GM18505 (cell line): ENCODE measurements at regions not wholly inside any gene's neighbourhood (a gene's known extent, or its start where the extent isn't known, plus 50 kb on each side); places are given as distances from the start of the nearest gene placed in this dataset.
A peak's percentile ranks its signal among the peaks of the same experiment; 100 is the strongest.
"Not testable (repeated sequence)": the region's sequence is repeated elsewhere in the genome, so short reads cannot be mapped to it uniquely, and the experiment has no call there.

ENCODE experiments used
- ATAC-seq: cut with Tn5 transposase; IDR thresholded peaks from one replicate; pipeline ENCODE4 v1.9.1; 2021; ENCODE audit not compliant: unreplicated experiment
- POLR2A ChIP-seq: IDR thresholded peaks from 4 replicates; pipeline ENCODE4 v1.6.1; 2011; ENCODE audit warnings: borderline replicate concordance; ENCODE audit not compliant: insufficient read depth, insufficient read length; ENCODE audit errors: extremely low read depth

GRCh38 chr2:161045726-161046125 lies 114.5 kb upstream of the TANK start:
- no peak for ATAC-seq
- TF ChIP-seq POLR2A = no peak

- ATAC-seq = no peak
- no peak for TF ChIP-seq POLR2A
Observed at GRCh38 chr2:161046876-161047275, 113.4 kb upstream of the TANK start.

GRCh38 chr2:161048317-161048716 lies 111.9 kb upstream of the TANK start:
- ATAC-seq = no peak
- TF ChIP-seq POLR2A = no peak

DNA sequence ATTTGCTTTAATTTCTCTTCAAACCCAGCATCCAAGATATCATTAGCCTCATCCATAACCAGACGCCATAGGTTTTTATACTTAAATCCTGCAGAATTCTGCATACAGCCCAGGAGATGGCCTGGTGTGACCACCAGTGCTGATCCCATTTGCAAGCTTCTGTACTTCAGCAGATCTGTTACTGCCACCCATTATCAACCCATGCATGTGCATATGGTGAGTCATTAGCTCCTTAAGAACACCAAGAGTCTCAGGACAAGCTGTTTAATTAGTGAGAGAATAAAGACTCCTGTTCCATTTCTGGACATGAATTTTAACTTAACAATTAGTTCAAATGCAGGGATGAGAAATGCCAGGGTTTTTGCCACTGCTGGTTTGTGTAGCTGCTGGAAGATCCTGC lies 110.7 kb upstream of the TANK start:
- ATAC-seq = no peak
- no peak for TF ChIP-seq POLR2A

DNA sequence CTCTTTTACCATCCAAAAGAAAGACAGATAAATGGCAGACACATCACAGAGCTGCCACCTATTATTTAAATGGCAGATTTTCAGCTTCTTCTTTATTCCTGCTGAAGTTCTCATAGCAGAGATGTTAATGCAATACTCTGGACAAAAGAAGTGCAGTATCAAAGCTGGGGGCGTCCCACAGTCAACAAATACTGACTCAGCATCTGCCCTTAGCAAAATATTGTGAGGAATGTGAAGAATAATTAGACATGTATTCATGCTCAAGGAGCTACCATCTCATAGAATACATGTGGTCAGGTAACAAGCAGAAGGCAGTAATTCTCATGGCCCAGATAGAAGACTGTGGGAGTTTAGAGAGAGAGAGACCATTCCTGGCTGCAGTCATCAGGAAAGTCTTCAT lies 108.0 kb upstream of the TANK start:
- no peak for ATAC-seq

DNA sequence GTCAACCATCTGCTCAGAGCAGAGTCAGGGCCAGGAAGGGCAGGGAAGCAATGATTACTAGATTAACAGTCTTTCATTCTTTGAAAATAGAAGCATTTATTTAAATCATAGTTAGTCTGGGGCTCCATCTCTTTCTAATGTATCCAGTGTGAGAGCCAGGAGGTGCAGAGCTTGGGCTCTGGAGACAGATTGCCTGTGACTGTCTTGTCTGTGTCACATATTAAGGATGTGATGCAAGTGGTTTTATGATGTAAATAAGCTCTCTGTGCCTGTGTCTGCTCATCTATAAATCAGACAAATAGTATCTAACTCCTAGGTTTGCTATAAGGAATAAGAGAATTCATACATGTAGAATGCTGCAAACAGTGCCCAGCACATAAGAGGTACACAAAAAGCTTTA lies 104.9 kb upstream of the TANK start:
- TF ChIP-seq POLR2A = no peak
- no peak for ATAC-seq

More for the DNA sequence above, 108.0 kb upstream of the TANK start:
- no peak for TF ChIP-seq POLR2A

DNA sequence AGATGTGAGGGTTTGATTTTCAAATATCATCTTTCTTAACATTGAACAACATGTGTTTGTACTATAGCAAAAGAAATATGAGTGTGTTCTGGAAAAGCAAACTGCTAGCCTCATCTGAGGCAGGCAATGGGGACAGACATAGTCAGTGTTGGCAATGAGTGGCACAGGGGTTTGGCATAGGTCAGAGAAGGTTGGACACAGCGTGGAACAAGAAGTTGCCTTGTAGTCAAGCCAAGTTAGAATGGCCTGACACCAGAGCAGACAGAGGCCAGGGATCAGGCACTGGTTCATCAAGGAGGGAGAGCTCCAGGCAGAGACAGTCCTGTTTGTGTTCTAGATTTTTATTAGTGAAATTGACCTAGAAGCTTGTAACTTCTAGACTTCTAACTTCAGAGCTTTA lies 100.8 kb upstream of the TANK start:
- ATAC-seq = no peak
- no peak for TF ChIP-seq POLR2A

- ATAC-seq = no peak
- TF ChIP-seq POLR2A = no peak
Observed at GRCh38 chr2:161061786-161062185, 98.4 kb upstream of the TANK start.

- ATAC-seq = peak; percentile 95
- no peak for TF ChIP-seq POLR2A
Observed at GRCh38 chr2:161063157-161063945, 96.9 kb upstream of the TANK start.

- TF ChIP-seq POLR2A = no peak
- peak; percentile 32 for ATAC-seq
Observed at GRCh38 chr2:161063946-161064306, 96.3 kb upstream of the TANK start.

- ATAC-seq = no peak
- TF ChIP-seq POLR2A = no peak
Observed at GRCh38 chr2:161067846-161068350, 92.3 kb upstream of the TANK start.

DNA sequence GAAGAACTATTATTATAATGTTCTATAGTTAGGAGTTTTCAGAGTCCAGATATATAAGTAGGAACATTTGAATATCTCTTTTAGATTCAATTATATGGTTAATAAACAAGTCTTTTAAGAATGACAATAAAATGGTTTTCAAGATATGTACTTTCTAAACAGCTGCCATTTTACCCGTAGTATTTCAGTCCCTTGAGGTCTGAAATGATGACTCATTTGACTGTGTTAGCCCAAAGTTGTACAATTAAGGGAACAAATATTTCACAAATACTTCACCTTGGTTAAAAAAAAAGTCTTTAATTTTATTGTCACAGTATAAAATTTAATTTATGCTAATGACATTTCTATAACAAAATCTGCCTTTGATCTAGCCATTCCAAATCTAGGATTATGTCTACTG lies 91.6 kb upstream of the TANK start:
- no peak for TF ChIP-seq POLR2A
- ATAC-seq = no peak

- no peak for TF ChIP-seq POLR2A
- no peak for ATAC-seq
Observed at GRCh38 chr2:161070693-161071479, 89.3 kb upstream of the TANK start.

DNA sequence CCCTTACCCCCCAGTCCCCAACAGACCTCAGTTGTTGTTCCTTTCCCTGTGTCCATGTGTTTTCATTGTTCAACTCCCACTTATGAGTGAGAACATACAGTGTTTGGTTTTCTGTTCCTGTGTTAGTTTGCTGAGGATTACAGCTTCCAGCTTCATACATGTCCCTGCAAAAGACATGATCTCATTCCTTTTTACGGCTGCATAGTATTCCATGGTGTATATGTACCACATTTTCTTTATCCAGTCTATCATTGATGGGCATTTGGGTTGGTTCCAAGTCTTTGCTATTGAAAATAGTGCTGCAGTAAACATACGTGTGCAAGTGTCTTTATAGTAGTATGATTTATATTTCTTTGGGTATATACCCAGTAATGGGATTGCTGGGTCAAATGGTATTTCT lies 87.8 kb upstream of the TANK start:
- not testable (repeated sequence) for ATAC-seq
